ENCODE measurements at regions not wholly inside any gene's neighbourhood (a gene's known extent, or its start where the extent isn't known, plus 50 kb on each side); places are given as distances from the start of the nearest gene placed in this dataset.

DNA sequence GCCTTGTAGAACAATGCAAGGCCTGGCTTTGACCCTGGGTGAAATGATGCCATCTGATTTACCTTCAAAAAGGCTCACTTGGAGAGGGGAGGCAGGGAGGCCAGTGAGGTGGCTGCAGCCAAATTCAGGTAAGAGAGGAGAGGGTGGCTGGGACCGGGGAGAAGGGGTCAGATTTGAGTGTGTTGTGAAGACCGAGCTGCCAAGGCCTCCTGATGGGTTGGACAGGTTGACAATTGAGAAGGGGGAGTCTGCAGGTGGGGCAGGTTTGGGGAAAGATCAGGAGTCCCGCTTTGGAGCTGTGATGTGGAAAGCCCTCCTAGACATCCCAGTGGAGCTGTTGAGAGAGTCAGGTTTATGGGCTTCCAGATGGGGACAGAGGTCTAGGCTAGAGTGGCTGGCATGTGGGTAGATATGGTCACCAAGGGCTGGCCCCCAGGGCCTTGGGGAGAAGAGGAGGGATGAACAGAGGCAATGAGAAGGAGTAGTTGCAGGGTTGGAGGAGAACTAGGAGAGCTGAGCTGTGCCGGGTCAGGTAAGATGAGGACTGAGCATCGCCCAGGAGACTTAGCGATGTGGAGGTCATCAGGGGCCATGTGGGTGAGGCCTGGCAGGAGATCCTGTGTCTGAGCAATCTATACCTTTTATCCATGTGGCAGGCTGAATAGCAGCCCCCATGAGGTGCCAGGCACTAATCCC, 70.5 kb upstream of the TOX2 start:
- TF ChIP-seq, protein P1, sequence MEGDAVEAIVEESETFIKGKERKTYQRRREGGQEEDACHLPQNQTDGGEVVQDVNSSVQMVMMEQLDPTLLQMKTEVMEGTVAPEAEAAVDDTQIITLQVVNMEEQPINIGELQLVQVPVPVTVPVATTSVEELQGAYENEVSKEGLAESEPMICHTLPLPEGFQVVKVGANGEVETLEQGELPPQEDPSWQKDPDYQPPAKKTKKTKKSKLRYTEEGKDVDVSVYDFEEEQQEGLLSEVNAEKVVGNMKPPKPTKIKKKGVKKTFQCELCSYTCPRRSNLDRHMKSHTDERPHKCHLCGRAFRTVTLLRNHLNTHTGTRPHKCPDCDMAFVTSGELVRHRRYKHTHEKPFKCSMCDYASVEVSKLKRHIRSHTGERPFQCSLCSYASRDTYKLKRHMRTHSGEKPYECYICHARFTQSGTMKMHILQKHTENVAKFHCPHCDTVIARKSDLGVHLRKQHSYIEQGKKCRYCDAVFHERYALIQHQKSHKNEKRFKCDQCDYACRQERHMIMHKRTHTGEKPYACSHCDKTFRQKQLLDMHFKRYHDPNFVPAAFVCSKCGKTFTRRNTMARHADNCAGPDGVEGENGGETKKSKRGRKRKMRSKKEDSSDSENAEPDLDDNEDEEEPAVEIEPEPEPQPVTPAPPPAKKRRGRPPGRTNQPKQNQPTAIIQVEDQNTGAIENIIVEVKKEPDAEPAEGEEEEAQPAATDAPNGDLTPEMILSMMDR (conservative IDR thresholded peaks at IDR 0.05; ENCODE audit: low read depth in 2 of 2): no peak
- TF ChIP-seq, protein P2, sequence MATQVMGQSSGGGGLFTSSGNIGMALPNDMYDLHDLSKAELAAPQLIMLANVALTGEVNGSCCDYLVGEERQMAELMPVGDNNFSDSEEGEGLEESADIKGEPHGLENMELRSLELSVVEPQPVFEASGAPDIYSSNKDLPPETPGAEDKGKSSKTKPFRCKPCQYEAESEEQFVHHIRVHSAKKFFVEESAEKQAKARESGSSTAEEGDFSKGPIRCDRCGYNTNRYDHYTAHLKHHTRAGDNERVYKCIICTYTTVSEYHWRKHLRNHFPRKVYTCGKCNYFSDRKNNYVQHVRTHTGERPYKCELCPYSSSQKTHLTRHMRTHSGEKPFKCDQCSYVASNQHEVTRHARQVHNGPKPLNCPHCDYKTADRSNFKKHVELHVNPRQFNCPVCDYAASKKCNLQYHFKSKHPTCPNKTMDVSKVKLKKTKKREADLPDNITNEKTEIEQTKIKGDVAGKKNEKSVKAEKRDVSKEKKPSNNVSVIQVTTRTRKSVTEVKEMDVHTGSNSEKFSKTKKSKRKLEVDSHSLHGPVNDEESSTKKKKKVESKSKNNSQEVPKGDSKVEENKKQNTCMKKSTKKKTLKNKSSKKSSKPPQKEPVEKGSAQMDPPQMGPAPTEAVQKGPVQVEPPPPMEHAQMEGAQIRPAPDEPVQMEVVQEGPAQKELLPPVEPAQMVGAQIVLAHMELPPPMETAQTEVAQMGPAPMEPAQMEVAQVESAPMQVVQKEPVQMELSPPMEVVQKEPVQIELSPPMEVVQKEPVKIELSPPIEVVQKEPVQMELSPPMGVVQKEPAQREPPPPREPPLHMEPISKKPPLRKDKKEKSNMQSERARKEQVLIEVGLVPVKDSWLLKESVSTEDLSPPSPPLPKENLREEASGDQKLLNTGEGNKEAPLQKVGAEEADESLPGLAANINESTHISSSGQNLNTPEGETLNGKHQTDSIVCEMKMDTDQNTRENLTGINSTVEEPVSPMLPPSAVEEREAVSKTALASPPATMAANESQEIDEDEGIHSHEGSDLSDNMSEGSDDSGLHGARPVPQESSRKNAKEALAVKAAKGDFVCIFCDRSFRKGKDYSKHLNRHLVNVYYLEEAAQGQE (IDR thresholded peaks at IDR 0.05; ENCODE audit: unreplicated experiment): no peak
